HEK293T (cell line): ENCODE measurements at regions not wholly inside any gene's neighbourhood (a gene's known extent, or its start where the extent isn't known, plus 50 kb on each side); places are given as distances from the start of the nearest gene placed in this dataset.

Source experiments
- ARNT ChIP-seq: fragments of 450-650 bp; IDR thresholded peaks from 2 replicates; pipeline ENCODE4 v1.6.1; 2017; ENCODE audit warnings: mild to moderate bottlenecking
- BHLHE40 ChIP-seq: fragments of 450-650 bp; IDR thresholded peaks from 2 replicates; pipeline ENCODE4 v1.6.1; 2016; ENCODE audit warnings: mild to moderate bottlenecking, moderate library complexity, borderline replicate concordance
- FOXM1 ChIP-seq: fragments of 450-650 bp; IDR thresholded peaks from 2 replicates; pipeline ENCODE4 v1.6.1; 2017; ENCODE audit warnings: mild to moderate bottlenecking, borderline replicate concordance
- HDGF ChIP-seq: fragments of 450-650 bp; IDR thresholded peaks from 2 replicates; pipeline ENCODE4 v1.6.1; 2017; ENCODE audit warnings: antibody characterized with exemption, borderline replicate concordance
- NFRKB ChIP-seq: fragments of 450-650 bp; IDR thresholded peaks from 2 replicates; pipeline ENCODE4 v1.6.1; 2016; ENCODE audit warnings: mild to moderate bottlenecking, moderate library complexity
- SP1 ChIP-seq: fragments of 450-650 bp; IDR thresholded peaks from 2 replicates; pipeline ENCODE4 v1.6.1; 2017

DNA sequence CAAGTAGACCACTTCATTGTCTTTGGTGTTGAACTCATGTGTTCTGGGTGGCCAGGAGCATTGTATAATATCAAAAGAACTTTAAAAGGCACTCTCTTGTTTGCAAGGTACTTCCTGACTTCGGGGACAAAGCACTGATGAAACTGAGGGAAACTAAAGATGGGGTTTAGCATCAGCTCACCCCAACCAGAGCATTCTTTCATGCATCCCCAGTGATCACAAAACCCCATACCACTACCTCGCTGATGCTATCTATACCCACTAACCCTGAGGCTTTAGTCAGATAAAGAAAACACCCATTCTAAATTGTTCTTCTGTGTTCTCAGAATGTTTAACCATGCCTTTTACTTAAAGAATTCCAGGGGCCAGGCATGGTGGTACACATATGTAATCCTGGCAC is 94.5 kb upstream of the DOCK9 start:
- no peak for TF ChIP-seq SP1
- no peak for TF ChIP-seq FOXM1
- no peak for TF ChIP-seq HDGF
- no peak for TF ChIP-seq ARNT
- no peak for TF ChIP-seq NFRKB
- no peak for TF ChIP-seq BHLHE40
